GM13977 (cell line): ENCODE measurements at regions not wholly inside any gene's neighbourhood (a gene's known extent, or its start where the extent isn't known, plus 50 kb on each side); places are given as distances from the start of the nearest gene placed in this dataset.

Experiments
- DNase-seq: peaks from one replicate; pipeline ENCODE4 v3.0.0; 2012; ENCODE audit warnings: low spot score
- CTCF ChIP-seq: IDR thresholded peaks from 2 replicates; pipeline ENCODE4 v1.5.1; 2012; ENCODE audit warnings: mild to moderate bottlenecking, control low read depth; ENCODE audit not compliant: insufficient read depth; ENCODE audit errors: extremely low read depth, missing control alignments
- in situ Hi-C: fragments of 300-500 bp; cut with MboI; formaldehyde crosslinking; loops from one replicate; pipeline ENCODE4 v1.12.0; 2022; ENCODE audit warnings: low sequenced_read_pairs, low pct_unique_long_range_greater_than_20kb, mixed read lengths, inconsistent platforms; ENCODE audit not compliant: unreplicated experiment

- no peak for TF ChIP-seq CTCF
- DNase-seq: no peak
- in situ Hi-C loops: no loop called here
Measured at GRCh38 chr2:39523308-39524044, 86.4 kb upstream of the MAP4K3 start.

- in situ Hi-C loops: no loop called here
- TF ChIP-seq CTCF: no peak
- DNase-seq: no peak
Measured at GRCh38 chr2:39524061-39524460, 87.0 kb upstream of the MAP4K3 start.

GRCh38 chr2:39524756-39525635, 87.9 kb upstream of the MAP4K3 start:
- in situ Hi-C loops: no loop called here
- no peak for TF ChIP-seq CTCF
- no peak for DNase-seq

GRCh38 chr2:39525636-39526412, 88.7 kb upstream of the MAP4K3 start:
- in situ Hi-C loops: no loop called here
- no peak for DNase-seq
- no peak for TF ChIP-seq CTCF

- in situ Hi-C loops: no loop called here
- no peak for DNase-seq
- TF ChIP-seq CTCF: no peak
Measured at GRCh38 chr2:39528701-39529100, 91.6 kb upstream of the MAP4K3 start.

GRCh38 chr2:39529836-39530235, 92.8 kb upstream of the MAP4K3 start:
- no peak for DNase-seq
- TF ChIP-seq CTCF: no peak
- in situ Hi-C loops: no loop called here
